ENCODE measurements at regions not wholly inside any gene's neighbourhood (a gene's known extent, or its start where the extent isn't known, plus 50 kb on each side); places are given as distances from the start of the nearest gene placed in this dataset.

DNA sequence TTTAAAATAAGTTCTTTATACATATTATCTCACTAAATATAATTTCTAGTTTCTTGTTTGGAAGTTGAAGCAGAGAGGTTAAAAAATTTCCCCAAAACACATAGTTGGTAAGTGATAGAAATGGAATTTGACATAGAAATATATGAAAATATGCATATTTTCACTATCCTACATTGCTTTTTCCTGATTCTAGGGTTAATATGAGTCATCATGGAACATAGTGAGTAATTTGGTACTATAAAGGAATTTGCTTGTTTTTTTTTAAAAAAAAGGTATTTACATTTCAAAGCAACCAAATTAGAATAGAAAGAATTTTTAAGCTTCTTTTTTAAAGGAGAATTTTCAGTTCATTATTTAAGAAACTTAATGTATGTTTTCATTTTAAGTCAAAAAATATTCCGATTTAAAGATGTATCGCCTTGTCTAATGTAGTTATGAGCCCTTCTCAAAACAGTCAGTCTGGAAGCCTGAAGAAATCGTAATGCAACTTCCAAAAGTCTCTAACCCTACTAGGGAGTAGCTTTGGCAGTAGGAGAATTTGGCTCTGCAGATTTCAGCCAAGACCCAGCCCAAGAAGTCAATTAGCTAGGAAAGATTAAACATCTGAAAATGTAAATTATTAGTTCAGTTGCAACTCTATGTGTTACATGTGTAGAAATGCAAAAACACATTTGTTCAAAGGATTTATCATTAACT is 147.3 kb downstream of the RDH14 start:
- no peak for TF ChIP-seq CTCF (IDR thresholded peaks at IDR 0.05)
- TF ChIP-seq POLR2A (IDR thresholded peaks at IDR 0.05), result no peak
